ENCODE measurements at regions not wholly inside any gene's neighbourhood (a gene's known extent, or its start where the extent isn't known, plus 50 kb on each side); places are given as distances from the start of the nearest gene placed in this dataset.

DNA sequence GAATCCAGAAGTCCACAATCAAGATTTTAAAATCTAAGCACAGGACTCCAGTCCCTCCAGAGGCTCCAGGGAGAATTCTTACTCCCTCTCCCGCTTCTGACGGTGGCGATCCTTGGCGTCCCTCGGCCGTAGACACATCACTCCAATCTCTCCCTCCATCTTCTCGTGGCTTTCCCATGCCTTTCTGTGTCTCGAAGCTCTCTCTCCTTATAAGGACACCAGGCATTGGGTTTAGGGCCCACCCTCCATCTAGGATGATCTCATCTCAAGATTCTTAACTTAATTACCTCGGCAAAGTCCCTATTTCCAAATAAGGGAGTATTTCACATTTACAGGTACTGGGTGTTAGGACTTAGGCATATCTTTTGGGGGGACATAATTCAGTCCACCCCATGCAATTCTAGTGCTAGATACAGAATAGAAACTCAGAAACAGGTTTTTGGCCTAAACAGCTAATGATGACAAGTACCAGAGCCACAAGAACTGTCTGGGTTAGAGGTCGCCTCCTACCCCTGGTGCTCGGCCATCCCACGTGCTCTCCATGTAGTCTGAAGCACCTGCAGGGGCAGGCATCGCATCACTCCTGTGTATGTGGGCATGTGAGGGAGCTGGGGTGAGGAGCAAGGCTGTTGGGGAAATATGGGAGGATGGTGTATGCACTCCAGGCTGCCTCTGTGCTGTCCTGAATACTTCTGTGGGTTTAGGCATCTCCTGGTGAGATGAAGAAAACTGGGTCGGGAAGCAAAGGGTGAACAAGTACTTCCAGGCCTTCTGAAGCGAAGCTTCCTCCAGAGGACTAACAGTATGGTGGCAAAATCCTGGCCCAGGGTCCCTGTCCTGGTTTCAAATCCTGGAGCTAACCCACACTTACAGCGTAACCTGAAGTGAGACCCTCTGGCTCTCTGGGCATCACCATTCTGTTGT, 298.3 kb upstream of the ZMIZ1 start:
- Mint-ChIP-seq H3K9me3 (no peaks in the 10 kb centered on the region), H3K36me3 (no peaks in the 10 kb centered on the region), H3K27ac (no peak overlapping the region), H3K4me3 (no peak overlapping the region), H3K27me3 (ENCODE audit: low read depth in 3 of 3) (peaks cover 0 to 4% (median 1%) of the 10 kb centered on the region in 3 donors), H3K4me1 (no peaks in the 10 kb centered on the region)
- DNase-seq = no peak

DNA sequence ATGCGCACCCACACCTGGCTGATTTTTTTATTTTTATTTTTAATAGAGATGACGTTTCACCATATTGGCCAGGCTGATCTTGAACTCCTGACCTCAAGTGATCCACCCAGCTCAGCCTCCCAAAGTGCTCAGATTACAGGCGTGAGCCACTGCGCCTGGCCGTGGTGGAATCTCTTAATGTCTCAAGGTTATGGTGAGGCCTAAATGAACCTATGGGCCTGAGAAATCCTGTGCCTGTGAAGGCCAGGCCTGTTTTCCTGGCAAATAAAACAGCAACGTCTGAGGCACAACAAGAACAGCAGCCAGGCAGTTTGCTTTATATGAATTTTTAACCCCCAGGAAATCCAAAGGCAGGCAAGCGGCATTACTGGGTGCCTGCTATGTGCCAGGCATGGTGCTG, 297.5 kb upstream of the ZMIZ1 start:
- no peaks in the 10 kb centered on the region for H3K4me1 Mint-ChIP-seq
- no peaks in the 10 kb centered on the region for H3K9me3 Mint-ChIP-seq
- peaks cover 0 to 4% (median 1%) of the 10 kb centered on the region in 3 donors for H3K27me3 Mint-ChIP-seq (ENCODE audit: low read depth in 3 of 3)

DNA sequence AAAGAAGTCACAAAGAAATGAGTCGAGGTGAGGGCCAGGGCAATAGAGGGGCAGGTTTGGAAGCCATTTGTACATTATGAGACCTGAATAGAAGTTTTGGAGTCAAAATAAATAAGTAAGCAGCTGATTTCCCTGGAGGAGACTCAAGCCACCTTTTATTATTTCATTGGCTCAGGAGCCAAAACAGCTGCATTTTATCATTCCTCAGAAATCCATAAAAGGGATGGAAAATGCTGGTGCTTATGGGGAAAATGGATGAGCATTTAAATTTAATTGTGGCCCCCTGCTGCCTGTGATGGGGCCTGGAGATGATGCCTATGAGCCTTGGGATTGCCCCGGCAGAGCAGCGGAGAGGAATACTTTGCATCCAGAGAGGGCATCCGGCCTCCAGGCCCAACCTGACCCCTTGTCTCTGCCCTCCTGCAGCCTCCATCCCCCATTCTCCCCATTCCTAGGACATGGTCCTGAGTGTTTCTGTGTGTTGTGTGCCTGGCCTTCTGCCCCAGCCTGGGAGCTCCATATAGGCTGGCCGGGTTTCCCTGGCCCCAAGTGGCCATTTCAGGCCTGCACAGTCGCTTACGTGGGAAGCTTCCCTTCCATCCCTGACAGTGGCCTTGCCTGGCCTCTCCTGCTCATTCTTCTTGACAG, 296.8 kb upstream of the ZMIZ1 start:
- no peaks in the 10 kb centered on the region for H3K36me3 Mint-ChIP-seq
- H3K9me3 Mint-ChIP-seq = no peaks in the 10 kb centered on the region
- H3K27ac Mint-ChIP-seq = no peak overlapping the region
- no peaks in the 10 kb centered on the region for H3K4me1 Mint-ChIP-seq
- DNase-seq = no peak
- no peak overlapping the region for H3K4me3 Mint-ChIP-seq
- H3K27me3 Mint-ChIP-seq (ENCODE audit: low read depth in 3 of 3) = peaks cover 0 to 4% (median 1%) of the 10 kb centered on the region in 3 donors

More for the DNA sequence above, 297.5 kb upstream of the ZMIZ1 start:
- DNase-seq = no peak
- Mint-ChIP-seq H3K4me3 (no peak overlapping the region), H3K36me3 (no peaks in the 10 kb centered on the region), H3K27ac (no peak overlapping the region)

DNA sequence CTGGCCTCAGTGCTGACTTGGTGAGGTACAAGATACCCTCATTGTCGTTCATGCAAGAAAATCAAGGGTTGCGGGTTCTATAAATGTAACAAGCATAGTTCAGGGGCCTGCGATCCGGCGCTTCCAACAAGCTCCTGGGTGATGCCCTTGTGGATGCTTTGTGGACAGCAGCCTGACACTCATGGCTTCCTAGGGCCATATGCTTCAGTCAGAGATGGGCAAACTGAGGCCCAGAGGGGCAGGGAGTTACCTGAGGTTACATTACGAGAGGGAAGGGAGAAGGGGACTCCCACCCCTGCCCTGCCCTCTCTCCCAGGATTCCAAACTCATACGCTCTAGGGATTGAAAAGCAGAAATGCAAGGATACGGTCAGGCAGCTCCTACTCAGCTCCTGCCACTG, 296.3 kb upstream of the ZMIZ1 start:
- no peak overlapping the region for H3K27ac Mint-ChIP-seq
- no peak overlapping the region for H3K4me3 Mint-ChIP-seq
- H3K4me1 Mint-ChIP-seq = no peaks in the 10 kb centered on the region

DNA sequence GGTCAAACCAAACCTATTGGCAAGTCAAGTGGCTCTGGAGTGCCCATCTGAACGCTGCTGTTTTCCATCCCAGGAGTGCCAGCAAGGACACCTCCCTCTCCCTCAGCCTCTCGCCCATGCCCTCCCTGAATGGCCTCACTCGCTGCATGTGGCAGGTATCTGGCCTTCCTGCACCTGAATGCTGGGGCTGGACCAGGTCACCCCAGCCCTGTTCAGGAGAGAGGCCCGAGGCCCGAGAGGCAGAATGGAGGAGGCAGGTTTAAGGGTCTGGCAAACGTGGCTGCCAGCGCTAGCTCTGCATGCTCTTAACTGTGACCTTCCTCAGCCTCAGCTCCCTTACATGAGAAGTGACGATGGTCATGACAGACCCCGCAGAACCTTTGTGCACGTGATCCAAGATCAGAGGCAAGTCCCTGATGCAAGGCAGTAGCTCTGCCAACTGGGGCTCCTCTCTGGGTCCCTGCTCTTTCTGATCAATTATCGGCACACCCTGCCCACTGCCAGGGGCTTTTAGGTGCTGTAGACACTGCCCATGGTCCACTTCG, 295.7 kb upstream of the ZMIZ1 start:
- DNase-seq = no peak
- H3K27ac Mint-ChIP-seq = no peak overlapping the region
- H3K9me3 Mint-ChIP-seq = no peaks in the 10 kb centered on the region
- peaks cover 0 to 4% (median under 1%) of the 10 kb centered on the region in 3 donors for H3K27me3 Mint-ChIP-seq (ENCODE audit: low read depth in 3 of 3)
- no peaks in the 10 kb centered on the region for H3K4me1 Mint-ChIP-seq
- no peak overlapping the region for H3K4me3 Mint-ChIP-seq
- H3K36me3 Mint-ChIP-seq = no peaks in the 10 kb centered on the region

More for the DNA sequence above, 296.3 kb upstream of the ZMIZ1 start:
- no peak for DNase-seq
- no peaks in the 10 kb centered on the region for H3K36me3 Mint-ChIP-seq
- peaks cover 0 to 4% (median 1%) of the 10 kb centered on the region in 3 donors for H3K27me3 Mint-ChIP-seq (ENCODE audit: low read depth in 3 of 3)
- H3K9me3 Mint-ChIP-seq = no peaks in the 10 kb centered on the region

DNA sequence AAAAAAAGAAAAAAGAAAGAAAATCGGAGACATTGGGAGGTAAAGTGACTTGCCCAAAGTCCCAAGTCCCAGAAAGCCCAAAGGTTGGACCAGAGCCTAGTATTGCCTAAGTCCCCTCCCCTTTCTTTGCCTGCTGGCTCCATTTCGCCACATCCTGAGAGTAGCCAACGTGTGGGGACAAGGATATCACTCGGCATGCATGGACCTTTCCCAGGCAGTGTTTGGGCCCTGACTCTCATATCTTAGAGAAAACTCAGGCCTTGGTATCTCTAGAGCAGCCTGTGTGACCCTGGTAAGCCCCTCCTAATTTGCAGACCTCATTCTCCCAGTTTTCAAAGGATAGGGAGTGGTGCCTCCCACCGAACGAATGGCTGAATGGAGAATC, 294.2 kb upstream of the ZMIZ1 start:
- H3K36me3 Mint-ChIP-seq = no peaks in the 10 kb centered on the region
- no peak overlapping the region for H3K4me3 Mint-ChIP-seq
- no peaks in the 10 kb centered on the region for H3K9me3 Mint-ChIP-seq
- no peaks in the 10 kb centered on the region for H3K4me1 Mint-ChIP-seq
- H3K27me3 Mint-ChIP-seq (ENCODE audit: low read depth in 3 of 3) = peaks cover 0 to 4% (median 3%) of the 10 kb centered on the region in 3 donors
- no peak overlapping the region for H3K27ac Mint-ChIP-seq
- no peak for DNase-seq

DNA sequence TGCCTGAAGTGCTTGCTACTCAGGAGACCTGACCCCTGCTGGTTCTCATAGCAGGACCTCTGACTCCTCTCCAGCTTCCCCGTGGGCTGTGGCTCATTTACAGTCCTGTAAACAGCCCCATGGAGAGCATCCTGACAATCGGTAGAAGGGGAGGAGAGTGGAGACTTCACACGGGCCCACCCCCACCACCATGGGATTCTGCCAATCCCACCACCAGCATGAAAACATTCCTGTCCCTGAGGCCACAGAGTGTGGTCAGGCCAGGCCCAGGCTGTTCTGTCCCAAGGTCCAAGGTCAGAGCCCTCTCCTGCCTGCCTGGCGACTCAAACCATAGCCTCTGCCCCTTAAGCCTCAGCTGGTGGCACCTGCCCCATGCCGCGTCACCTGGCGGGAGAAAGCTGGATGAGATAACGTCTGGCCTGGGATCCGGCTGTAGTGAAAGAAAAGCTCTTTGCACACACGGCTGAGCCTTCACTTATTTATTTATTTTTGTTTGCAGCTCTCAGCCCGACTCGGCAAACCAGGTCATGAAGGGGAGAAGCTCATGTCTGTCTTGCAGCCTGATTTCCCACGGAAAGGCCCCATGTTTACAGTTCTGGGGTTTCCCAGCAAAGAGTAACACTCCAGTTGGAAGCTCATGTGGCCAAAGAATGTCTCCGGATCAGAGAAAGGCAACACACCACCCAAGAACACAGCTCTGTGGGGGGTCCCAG, 293.6 kb upstream of the ZMIZ1 start:
- no peaks in the 10 kb centered on the region for H3K4me1 Mint-ChIP-seq
- no peak overlapping the region for H3K27ac Mint-ChIP-seq
- no peak overlapping the region for H3K4me3 Mint-ChIP-seq
- H3K9me3 Mint-ChIP-seq = no peaks in the 10 kb centered on the region
- no peak for DNase-seq
- H3K36me3 Mint-ChIP-seq = no peaks in the 10 kb centered on the region
- peaks cover 0 to 6% (median 3%) of the 10 kb centered on the region in 3 donors for H3K27me3 Mint-ChIP-seq (ENCODE audit: low read depth in 3 of 3)

DNA sequence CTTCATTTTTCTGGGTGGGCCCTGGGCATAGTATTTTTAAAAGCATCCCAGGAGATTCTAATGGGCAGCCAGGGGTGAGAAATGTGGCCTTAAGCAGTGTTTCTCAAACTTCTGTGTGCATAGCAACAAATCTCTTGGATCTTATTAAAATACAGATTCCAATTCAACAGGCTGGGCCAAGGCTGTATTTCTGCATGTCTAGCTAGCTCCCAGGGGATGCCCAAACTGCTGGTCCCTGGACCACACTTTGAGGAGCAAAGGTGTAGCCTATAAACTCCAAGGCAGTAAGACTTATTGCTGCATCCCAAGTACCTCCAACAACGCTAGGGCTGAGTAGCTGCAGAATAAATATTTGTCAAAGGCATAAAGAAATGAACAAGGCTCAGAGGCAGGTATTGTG, 292.9 kb upstream of the ZMIZ1 start:
- no peaks in the 10 kb centered on the region for H3K9me3 Mint-ChIP-seq
- no peak for DNase-seq
- no peak overlapping the region for H3K4me3 Mint-ChIP-seq
- no peak overlapping the region for H3K27ac Mint-ChIP-seq
- H3K4me1 Mint-ChIP-seq = no peaks in the 10 kb centered on the region
- H3K27me3 Mint-ChIP-seq (ENCODE audit: low read depth in 3 of 3) = peaks cover 0 to 6% (median 3%) of the 10 kb centered on the region in 3 donors
- H3K36me3 Mint-ChIP-seq = no peaks in the 10 kb centered on the region

DNA sequence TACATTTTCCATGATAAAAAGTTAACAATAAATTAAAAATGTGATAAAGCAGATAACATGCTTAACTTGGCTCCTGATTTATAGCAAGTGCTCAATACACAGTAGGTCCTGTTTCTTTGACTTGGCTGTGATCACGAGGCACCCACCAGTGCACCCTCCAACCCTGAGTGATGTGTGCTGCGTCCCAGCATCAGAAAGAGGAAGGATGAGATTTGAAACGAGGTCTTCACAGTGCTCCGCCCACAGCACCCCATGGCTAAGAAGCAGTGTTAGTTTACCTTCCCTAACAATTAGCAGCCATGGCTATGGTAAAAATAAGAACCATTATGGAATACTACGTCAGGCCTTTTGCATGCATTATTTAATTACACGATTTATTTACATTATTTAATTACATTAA, 292.0 kb upstream of the ZMIZ1 start:
- Mint-ChIP-seq H3K36me3 (no peaks in the 10 kb centered on the region), H3K9me3 (no peaks in the 10 kb centered on the region), H3K27ac (no peak overlapping the region), H3K4me3 (no peak overlapping the region), H3K4me1 (no peaks in the 10 kb centered on the region), H3K27me3 (ENCODE audit: low read depth in 3 of 3) (peaks cover 0 to 3% (median 2%) of the 10 kb centered on the region in 3 donors)
- DNase-seq = no peak

DNA sequence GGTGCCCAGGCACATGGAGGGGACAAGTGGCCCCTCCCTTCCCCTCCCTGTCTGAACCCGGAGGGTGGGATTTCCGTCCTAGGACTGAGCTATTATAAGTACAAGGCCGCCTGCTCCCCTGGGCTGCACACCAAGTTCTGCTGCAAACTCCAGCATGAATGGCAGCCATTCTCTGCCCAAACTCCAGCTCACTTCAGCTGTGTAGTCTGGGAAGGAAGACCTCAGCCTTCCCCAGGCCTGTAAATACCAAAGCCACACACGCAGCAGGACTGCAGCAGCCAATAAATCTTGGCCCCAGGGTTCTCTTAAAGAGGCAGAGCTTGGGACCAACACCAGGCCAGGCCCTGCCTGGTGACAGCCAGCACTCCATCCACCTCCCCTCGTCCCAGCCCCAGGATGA, 291.3 kb upstream of the ZMIZ1 start:
- DNase-seq = no peak
- H3K9me3 Mint-ChIP-seq = no peaks in the 10 kb centered on the region
- peaks cover 0 to 3% (median 1%) of the 10 kb centered on the region in 3 donors for H3K27me3 Mint-ChIP-seq (ENCODE audit: low read depth in 3 of 3)
- H3K36me3 Mint-ChIP-seq = no peaks in the 10 kb centered on the region
- H3K4me1 Mint-ChIP-seq = no peaks in the 10 kb centered on the region
- no peak overlapping the region for H3K27ac Mint-ChIP-seq
- H3K4me3 Mint-ChIP-seq = no peak overlapping the region

DNA sequence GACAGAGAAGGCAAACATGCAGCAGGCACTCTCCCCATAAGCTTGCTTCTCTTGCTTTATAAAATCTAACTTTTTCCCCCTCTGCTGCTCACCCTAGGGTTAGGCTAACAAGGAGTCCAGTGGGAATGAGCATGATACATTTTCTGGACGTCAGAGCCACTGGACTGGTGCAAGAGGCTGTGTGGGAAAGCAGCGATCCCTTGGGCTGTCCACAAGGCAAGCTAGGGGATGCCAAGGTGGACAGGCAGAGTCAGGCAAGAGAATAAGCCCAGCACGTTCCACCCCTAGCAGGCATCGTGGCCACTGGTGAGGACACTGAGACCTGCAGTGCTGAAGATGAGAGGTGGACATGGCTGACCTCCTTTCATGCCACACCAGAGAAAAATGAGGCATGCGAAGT, 290.9 kb upstream of the ZMIZ1 start:
- DNase-seq = no peak
- no peaks in the 10 kb centered on the region for H3K9me3 Mint-ChIP-seq
- H3K27me3 Mint-ChIP-seq (ENCODE audit: low read depth in 3 of 3) = peaks cover 0 to 3% (median 1%) of the 10 kb centered on the region in 3 donors
- H3K4me3 Mint-ChIP-seq = no peak overlapping the region
- H3K4me1 Mint-ChIP-seq = no peaks in the 10 kb centered on the region
- no peaks in the 10 kb centered on the region for H3K36me3 Mint-ChIP-seq
- no peak overlapping the region for H3K27ac Mint-ChIP-seq

DNA sequence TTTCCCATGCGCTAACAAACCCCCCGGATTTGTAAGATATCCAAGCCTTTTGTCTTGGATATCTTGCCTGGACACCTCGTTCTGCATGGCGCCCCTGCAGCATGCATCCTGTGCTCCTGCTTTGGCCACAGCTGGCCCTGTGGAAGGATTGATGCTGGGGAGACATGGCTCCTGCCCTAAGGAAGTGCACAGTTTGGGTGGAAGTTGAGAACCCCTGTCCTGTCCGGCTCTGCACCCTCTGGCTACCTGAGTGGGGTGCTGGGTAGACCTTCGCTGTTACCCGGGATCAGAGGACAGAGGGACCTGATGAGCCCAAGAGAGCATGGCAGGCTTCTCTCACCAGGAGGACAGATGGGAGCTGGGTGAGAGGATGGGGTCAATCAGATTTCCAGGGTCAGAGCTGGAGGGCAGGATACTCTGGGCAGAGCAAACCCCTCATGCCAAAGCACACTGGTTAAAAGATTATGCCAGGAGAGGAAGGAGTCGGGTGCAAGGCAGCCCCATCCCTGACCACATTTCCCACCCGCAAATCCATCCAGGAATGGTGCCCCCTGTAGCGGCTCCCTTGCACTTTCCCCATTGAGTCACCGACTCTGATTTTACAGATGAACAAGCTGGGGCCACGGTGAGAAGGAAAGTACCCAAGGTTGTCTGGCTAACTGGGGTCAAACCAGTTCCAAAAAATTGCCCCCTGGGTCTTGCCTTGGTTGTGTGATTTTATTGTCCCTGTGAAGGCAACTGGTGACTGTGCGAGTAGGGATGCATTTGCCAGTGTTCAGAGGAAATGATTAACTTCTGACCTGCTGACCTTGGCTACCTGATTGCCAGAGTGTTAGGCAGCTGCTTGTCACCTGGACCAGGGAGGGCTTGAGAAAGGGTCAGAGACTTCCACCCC, 290.1 kb upstream of the ZMIZ1 start:
- no peak overlapping the region for H3K27ac Mint-ChIP-seq
- H3K9me3 Mint-ChIP-seq = no peaks in the 10 kb centered on the region
- H3K4me1 Mint-ChIP-seq = no peaks in the 10 kb centered on the region
- DNase-seq = no peak
- peaks cover 0 to 4% (median 1%) of the 10 kb centered on the region in 3 donors for H3K27me3 Mint-ChIP-seq (ENCODE audit: low read depth in 3 of 3)
- H3K36me3 Mint-ChIP-seq = no peaks in the 10 kb centered on the region
- H3K4me3 Mint-ChIP-seq = no peak overlapping the region

DNA sequence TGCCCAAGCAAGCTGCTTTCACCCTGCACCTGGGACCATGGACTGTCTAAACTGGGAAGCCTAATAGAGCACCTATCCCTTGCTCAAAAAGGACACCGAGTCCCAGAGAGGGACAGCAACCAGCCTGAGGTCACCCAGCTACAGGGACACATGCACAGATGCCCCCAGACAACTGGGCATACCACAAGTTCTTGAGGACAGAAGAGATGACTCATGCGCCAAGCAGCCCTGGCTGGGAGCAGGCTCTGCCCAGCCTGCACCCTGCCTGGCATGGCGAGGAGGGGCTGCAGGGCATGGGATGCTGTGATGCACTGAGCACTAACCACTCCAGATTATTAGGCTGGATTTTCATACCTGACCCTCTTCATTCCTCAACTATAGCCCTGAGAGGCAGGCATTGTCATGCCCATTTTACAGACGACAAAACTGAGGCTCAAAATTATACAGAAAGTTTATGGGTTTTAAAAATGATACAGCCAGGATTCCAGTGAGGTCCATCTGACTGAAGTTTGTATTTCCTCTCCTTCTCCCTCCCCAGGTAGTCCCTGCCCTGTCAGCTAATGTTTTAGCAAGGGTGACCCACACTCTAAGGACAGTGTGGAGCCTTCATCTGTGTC, 289.3 kb upstream of the ZMIZ1 start:
- no peak overlapping the region for H3K27ac Mint-ChIP-seq
- H3K4me1 Mint-ChIP-seq = no peaks in the 10 kb centered on the region
- no peak overlapping the region for H3K4me3 Mint-ChIP-seq
- no peak for DNase-seq
- no peaks in the 10 kb centered on the region for H3K9me3 Mint-ChIP-seq
- peaks cover 1 to 4% (median 3%) of the 10 kb centered on the region in 3 donors for H3K27me3 Mint-ChIP-seq (ENCODE audit: low read depth in 3 of 3)
- no peaks in the 10 kb centered on the region for H3K36me3 Mint-ChIP-seq
